Gastrocnemius medialis (tissue), 4 donors: ENCODE measurements at regions not wholly inside any gene's neighbourhood (a gene's known extent, or its start where the extent isn't known, plus 50 kb on each side); places are given as distances from the start of the nearest gene placed in this dataset.

Source experiments
- CTCF ChIP-seq, 5 experiments: fragments of 450-650 bp in 3 of 5; fragments of 200-600 bp in 2 of 5; sonication (generic) in 2 of 5; IDR thresholded peaks in 4 of 5; conservative IDR thresholded peaks in 1 of 5; 1 replicate in 4 of 5; 2 replicates in 1 of 5; pipeline ENCODE4 v1.5.1; 2016 to 2019; ENCODE audit warnings: antibody characterized with exemption in 5 of 5, mild to moderate bottlenecking in 3 of 5, moderate library complexity in 3 of 5
- POLR2A ChIP-seq, 2 donors: fragments of 450-650 bp; IDR thresholded peaks; one replicate each; pipeline ENCODE4 v1.6.1; 2017; ENCODE audit warnings: antibody characterized with exemption in 2 of 2, mild to moderate bottlenecking in 2 of 2, moderate library complexity in 2 of 2

GRCh38 chr12:84134797-84135366 lies 777.7 kb downstream of the SLC6A15 start:
- TF ChIP-seq CTCF (IDR thresholded peaks at IDR 0.05 in 4 of 5, conservative IDR thresholded peaks at IDR 0.05 in 1 of 5) = no peak
- TF ChIP-seq POLR2A (IDR thresholded peaks at IDR 0.05) = no peak
